H1 (cell line): ENCODE measurements at regions not wholly inside any gene's neighbourhood (a gene's known extent, or its start where the extent isn't known, plus 50 kb on each side); places are given as distances from the start of the nearest gene placed in this dataset.

ENCODE experiments used
- BCL11A ChIP-seq, 2 experiments: IDR thresholded peaks; one replicate each; pipeline ENCODE4 v1.6.1; 2011; ENCODE audit warnings: low read depth in 2 of 2, low read length in 2 of 2, mild to moderate bottlenecking in 2 of 2
- CEBPB ChIP-seq: IDR thresholded peaks from 2 replicates; pipeline ENCODE4 v1.6.1; 2012; ENCODE audit warnings: low read depth, low read length
- EZH2 ChIP-seq: fragments of 200-600 bp; sonication (generic); IDR thresholded peaks from 2 replicates; pipeline ENCODE4 v1.7.1; 2012; ENCODE audit warnings: low read depth, mild to moderate bottlenecking, moderate library complexity, low read length, inconsistent platforms; ENCODE audit not compliant: severe bottlenecking
- JUN ChIP-seq: IDR thresholded peaks from 2 replicates; pipeline ENCODE4 v1.6.1; 2011; ENCODE audit warnings: low read depth, mild to moderate bottlenecking, improper control_type of control experiment, low read length
- POLR2A ChIP-seq, 2 experiments: IDR thresholded peaks; 1 replicate in 1 of 2; 2 replicates in 1 of 2; pipeline ENCODE4 v1.6.1; 2011; ENCODE audit warnings: low read depth in 2 of 2, low read length in 2 of 2, mild to moderate bottlenecking in 2 of 2; ENCODE audit errors: control extremely low read depth in 1 of 2
- SRF ChIP-seq: IDR thresholded peaks from 2 replicates; pipeline ENCODE4 v1.6.1; 2011; ENCODE audit warnings: mild to moderate bottlenecking, low read depth, low read length, moderate library complexity
- YY1 ChIP-seq: IDR thresholded peaks from 2 replicates; pipeline ENCODE4 v1.6.1; 2011; ENCODE audit warnings: low read depth, mild to moderate bottlenecking, low read length
- TF ChIP-seq, protein P1 (sequence below), 3 experiments: IDR thresholded peaks; 1 replicate in 2 of 3; 2 replicates in 1 of 3; pipeline versions ENCODE4 v1.5.1 to v1.6.1; 2011; ENCODE audit warnings: low read length in 3 of 3, mild to moderate bottlenecking in 3 of 3, inconsistent platforms in 2 of 3, low read depth in 1 of 3, moderate library complexity in 1 of 3; ENCODE audit not compliant: insufficient read depth in 1 of 3; ENCODE audit errors: control extremely low read depth in 1 of 3
- TF ChIP-seq, protein P2 (sequence below): IDR thresholded peaks from 2 replicates; pipeline ENCODE4 v1.6.1; 2012; ENCODE audit warnings: low read length, inconsistent platforms
- TF ChIP-seq, protein P3 (sequence below): IDR thresholded peaks from 2 replicates; pipeline ENCODE4 v1.6.1; 2011; ENCODE audit warnings: low read length, improper control_type of control experiment

DNA sequence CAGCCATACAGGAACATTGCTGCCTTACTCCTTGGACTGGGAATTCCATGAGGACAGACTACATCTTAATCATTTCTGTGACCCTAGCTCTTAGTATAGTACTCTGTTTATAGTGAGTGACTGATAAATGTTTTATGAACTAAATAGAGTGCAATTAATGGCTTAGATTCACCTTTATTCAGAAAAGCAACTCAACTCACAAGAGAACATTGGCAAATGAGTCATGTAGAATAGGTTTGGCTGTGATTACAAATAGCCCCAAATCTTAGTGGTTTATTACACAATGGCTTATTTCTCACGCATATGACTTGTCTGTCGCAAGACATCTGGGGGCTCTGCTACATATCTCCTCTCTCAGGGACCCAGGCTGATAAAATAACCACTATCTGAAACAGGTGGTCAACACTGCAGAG is 121.6 kb upstream of the KL start:
- TF ChIP-seq BCL11A (IDR thresholded peaks at IDR 0.05; ENCODE audit: low read depth in 2 of 2, low read length in 2 of 2) (no peak), POLR2A (IDR thresholded peaks at IDR 0.05; ENCODE audit: control extremely low read depth in 1 of 2, low read depth in 2 of 2, low read length in 2 of 2) (no peak), JUN (no peak), SRF (no peak), CEBPB (no peak), YY1 (no peak), EZH2 (no peak)
- TF ChIP-seq, protein P1, sequence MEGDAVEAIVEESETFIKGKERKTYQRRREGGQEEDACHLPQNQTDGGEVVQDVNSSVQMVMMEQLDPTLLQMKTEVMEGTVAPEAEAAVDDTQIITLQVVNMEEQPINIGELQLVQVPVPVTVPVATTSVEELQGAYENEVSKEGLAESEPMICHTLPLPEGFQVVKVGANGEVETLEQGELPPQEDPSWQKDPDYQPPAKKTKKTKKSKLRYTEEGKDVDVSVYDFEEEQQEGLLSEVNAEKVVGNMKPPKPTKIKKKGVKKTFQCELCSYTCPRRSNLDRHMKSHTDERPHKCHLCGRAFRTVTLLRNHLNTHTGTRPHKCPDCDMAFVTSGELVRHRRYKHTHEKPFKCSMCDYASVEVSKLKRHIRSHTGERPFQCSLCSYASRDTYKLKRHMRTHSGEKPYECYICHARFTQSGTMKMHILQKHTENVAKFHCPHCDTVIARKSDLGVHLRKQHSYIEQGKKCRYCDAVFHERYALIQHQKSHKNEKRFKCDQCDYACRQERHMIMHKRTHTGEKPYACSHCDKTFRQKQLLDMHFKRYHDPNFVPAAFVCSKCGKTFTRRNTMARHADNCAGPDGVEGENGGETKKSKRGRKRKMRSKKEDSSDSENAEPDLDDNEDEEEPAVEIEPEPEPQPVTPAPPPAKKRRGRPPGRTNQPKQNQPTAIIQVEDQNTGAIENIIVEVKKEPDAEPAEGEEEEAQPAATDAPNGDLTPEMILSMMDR (IDR thresholded peaks at IDR 0.05; ENCODE audit: control extremely low read depth in 1 of 3, insufficient read depth in 1 of 3, low read depth in 1 of 3, low read length in 3 of 3) = no peak
- TF ChIP-seq, protein P2, sequence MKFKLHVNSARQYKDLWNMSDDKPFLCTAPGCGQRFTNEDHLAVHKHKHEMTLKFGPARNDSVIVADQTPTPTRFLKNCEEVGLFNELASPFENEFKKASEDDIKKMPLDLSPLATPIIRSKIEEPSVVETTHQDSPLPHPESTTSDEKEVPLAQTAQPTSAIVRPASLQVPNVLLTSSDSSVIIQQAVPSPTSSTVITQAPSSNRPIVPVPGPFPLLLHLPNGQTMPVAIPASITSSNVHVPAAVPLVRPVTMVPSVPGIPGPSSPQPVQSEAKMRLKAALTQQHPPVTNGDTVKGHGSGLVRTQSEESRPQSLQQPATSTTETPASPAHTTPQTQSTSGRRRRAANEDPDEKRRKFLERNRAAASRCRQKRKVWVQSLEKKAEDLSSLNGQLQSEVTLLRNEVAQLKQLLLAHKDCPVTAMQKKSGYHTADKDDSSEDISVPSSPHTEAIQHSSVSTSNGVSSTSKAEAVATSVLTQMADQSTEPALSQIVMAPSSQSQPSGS = no peak
- TF ChIP-seq, protein P3, sequence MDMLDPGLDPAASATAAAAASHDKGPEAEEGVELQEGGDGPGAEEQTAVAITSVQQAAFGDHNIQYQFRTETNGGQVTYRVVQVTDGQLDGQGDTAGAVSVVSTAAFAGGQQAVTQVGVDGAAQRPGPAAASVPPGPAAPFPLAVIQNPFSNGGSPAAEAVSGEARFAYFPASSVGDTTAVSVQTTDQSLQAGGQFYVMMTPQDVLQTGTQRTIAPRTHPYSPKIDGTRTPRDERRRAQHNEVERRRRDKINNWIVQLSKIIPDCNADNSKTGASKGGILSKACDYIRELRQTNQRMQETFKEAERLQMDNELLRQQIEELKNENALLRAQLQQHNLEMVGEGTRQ = no peak
